ENCODE measurements at regions not wholly inside any gene's neighbourhood (a gene's known extent, or its start where the extent isn't known, plus 50 kb on each side); places are given as distances from the start of the nearest gene placed in this dataset.
A peak's percentile ranks its signal among the peaks of the same experiment; 100 is the strongest.

DNA sequence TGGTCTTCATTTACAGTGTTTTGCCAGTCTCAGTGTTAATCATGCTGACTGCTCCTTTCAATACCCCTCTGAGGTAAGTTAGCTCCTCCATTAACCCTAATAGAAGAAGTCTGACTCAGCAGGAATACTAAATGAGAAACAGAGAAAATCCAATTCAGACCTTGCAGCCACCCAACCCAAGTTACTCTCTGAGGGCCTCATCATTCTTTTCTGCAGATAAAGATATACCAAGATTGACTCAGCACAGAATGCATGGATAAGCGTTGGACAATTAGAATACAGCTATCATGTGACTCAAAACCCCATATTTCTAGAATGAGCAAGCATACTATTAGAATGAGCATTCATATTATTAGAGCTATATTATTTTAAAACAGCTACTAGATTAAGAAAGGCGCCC is 389.1 kb upstream of the SGO1 start:
- no peak for TF ChIP-seq MAZ (IDR thresholded peaks at IDR 0.05; ENCODE audit: borderline replicate concordance, low read depth, low read length)
- TF ChIP-seq SREBF2 (IDR thresholded peaks at IDR 0.05) = no peak
- no peak for TF ChIP-seq POLR2A (IDR thresholded peaks at IDR 0.05; ENCODE audit: low read length)
- TF ChIP-seq EP300 (IDR thresholded peaks at IDR 0.05) = no peak
- TF ChIP-seq, protein P1, sequence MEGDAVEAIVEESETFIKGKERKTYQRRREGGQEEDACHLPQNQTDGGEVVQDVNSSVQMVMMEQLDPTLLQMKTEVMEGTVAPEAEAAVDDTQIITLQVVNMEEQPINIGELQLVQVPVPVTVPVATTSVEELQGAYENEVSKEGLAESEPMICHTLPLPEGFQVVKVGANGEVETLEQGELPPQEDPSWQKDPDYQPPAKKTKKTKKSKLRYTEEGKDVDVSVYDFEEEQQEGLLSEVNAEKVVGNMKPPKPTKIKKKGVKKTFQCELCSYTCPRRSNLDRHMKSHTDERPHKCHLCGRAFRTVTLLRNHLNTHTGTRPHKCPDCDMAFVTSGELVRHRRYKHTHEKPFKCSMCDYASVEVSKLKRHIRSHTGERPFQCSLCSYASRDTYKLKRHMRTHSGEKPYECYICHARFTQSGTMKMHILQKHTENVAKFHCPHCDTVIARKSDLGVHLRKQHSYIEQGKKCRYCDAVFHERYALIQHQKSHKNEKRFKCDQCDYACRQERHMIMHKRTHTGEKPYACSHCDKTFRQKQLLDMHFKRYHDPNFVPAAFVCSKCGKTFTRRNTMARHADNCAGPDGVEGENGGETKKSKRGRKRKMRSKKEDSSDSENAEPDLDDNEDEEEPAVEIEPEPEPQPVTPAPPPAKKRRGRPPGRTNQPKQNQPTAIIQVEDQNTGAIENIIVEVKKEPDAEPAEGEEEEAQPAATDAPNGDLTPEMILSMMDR (IDR thresholded peaks at IDR 0.05) = no peak
- TF ChIP-seq CEBPB (IDR thresholded peaks at IDR 0.05) = no peak
- TF ChIP-seq JUN (IDR thresholded peaks at IDR 0.05) = no peak
- TF ChIP-seq, protein P2, sequence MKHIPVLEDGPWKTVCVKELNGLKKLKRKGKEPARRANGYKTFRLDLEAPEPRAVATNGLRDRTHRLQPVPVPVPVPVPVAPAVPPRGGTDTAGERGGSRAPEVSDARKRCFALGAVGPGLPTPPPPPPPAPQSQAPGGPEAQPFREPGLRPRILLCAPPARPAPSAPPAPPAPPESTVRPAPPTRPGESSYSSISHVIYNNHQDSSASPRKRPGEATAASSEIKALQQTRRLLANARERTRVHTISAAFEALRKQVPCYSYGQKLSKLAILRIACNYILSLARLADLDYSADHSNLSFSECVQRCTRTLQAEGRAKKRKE (CRISPR knock-in tag; IDR thresholded peaks at IDR 0.05; ENCODE audit: low read depth) = no peak
- peak; percentile 27 for TF ChIP-seq MAFK (IDR thresholded peaks at IDR 0.05; ENCODE audit: partially characterized antibody)
- TF ChIP-seq RAD21 (conservative IDR thresholded peaks at IDR 0.05 in 1 of 2, IDR thresholded peaks at IDR 0.05 in 1 of 2) = no peak
- no peak for TF ChIP-seq NFE2L2 (conservative IDR thresholded peaks at IDR 0.05; ENCODE audit: low read length)
- TF ChIP-seq KDM5A (IDR thresholded peaks at IDR 0.05) = no peak
- TF ChIP-seq TFCP2L1 (CRISPR knock-in tag; IDR thresholded peaks at IDR 0.05) = no peak
- TF ChIP-seq RFX5 (IDR thresholded peaks at IDR 0.05) = no peak

Data from A549 (cell line).